Ascending aorta (tissue), 2 donors: ENCODE measurements at regions not wholly inside any gene's neighbourhood (a gene's known extent, or its start where the extent isn't known, plus 50 kb on each side); places are given as distances from the start of the nearest gene placed in this dataset.

Source experiments
- DNase-seq, 2 donors: peaks; one replicate each; pipeline ENCODE4 v3.0.0-alpha.2; 2019; ENCODE audit warnings: low spot score in 2 of 2
- H3K27ac ChIP-seq, 2 donors: fragments of 200-600 bp; sonication (generic); one replicate each; pipeline ENCODE4 v1.5.1; 2016 to 2017; ENCODE audit warnings: mild to moderate bottlenecking in 1 of 2
- H3K27me3 ChIP-seq: fragments of 200-600 bp; sonication (generic); one replicate; pipeline ENCODE4 v1.5.1; 2017
- H3K36me3 ChIP-seq, 2 donors: fragments of 200-600 bp; sonication (generic); one replicate each; pipeline ENCODE4 v1.5.1; 2016
- H3K4me1 ChIP-seq, 2 donors: fragments of 200-600 bp; sonication (generic); one replicate each; pipeline ENCODE4 v1.5.1; 2016 to 2017; ENCODE audit warnings: mild to moderate bottlenecking in 1 of 2
- H3K4me3 ChIP-seq, 2 donors: fragments of 200-600 bp; sonication (generic); one replicate each; pipeline ENCODE4 v1.5.1; 2016 to 2017; ENCODE audit warnings: mild to moderate bottlenecking in 1 of 2
- H3K9me3 ChIP-seq, 2 donors: fragments of 200-600 bp; sonication (generic); one replicate each; pipeline ENCODE4 v1.5.1; 2016
- CTCF ChIP-seq, 3 experiments: fragments of 200-600 bp in 2 of 3; fragments of 450-650 bp in 1 of 3; sonication (generic) in 2 of 3; IDR thresholded peaks; one replicate each; pipeline ENCODE4 v1.5.1; 2016 to 2019; ENCODE audit warnings: antibody characterized with exemption in 3 of 3, mild to moderate bottlenecking in 1 of 3, moderate library complexity in 1 of 3
- intact Hi-C: fragments of 100-400 bp; cut with DNase I; formaldehyde crosslinking; loops from one replicate; pipeline ENCODE4 v1.15.1; 2023

- H3K27ac ChIP-seq: no peak overlapping the region
- TF ChIP-seq CTCF (IDR thresholded peaks at IDR 0.05): no peak
- no peaks in the 10 kb centered on the region for H3K9me3 ChIP-seq
- H3K4me3 ChIP-seq: no peak overlapping the region
- no peaks in the 10 kb centered on the region for H3K27me3 ChIP-seq
- intact Hi-C loops: no loop called here
- no peak for DNase-seq
- H3K4me1 ChIP-seq: peaks cover 0 to 9% of the 10 kb centered on the region in 2 donors
- no peaks in the 10 kb centered on the region for H3K36me3 ChIP-seq
Observed at GRCh38 chr11:121763526-121763925, 310.8 kb upstream of the SORL1-AS1 start.

GRCh38 chr11:121762820-121763219 lies 310.1 kb upstream of the SORL1-AS1 start:
- no peaks in the 10 kb centered on the region for H3K9me3 ChIP-seq
- no peaks in the 10 kb centered on the region for H3K27me3 ChIP-seq
- H3K27ac ChIP-seq: no peak overlapping the region
- no peak for DNase-seq
- TF ChIP-seq CTCF (IDR thresholded peaks at IDR 0.05): no peak
- intact Hi-C loops: no loop called here
- H3K4me1 ChIP-seq: peaks cover 5 to 15% of the 10 kb centered on the region in 2 donors
- H3K36me3 ChIP-seq: no peaks in the 10 kb centered on the region
- H3K4me3 ChIP-seq: peak overlapping the region in 1 of 2 donors; percentile 38

GRCh38 chr11:121761186-121761585 lies 308.4 kb upstream of the SORL1-AS1 start:
- Histone ChIP-seq H3K4me1 (peaks cover 5 to 22% of the 10 kb centered on the region in 2 donors), H3K9me3 (no peaks in the 10 kb centered on the region), H3K27ac (no peak overlapping the region), H3K4me3 (no peak overlapping the region), H3K36me3 (no peaks in the 10 kb centered on the region), H3K27me3 (no peaks in the 10 kb centered on the region)
- TF ChIP-seq CTCF (IDR thresholded peaks at IDR 0.05): no peak
- no peak for DNase-seq
- intact Hi-C loops: no loop called here

- Histone ChIP-seq H3K36me3 (no peaks in the 10 kb centered on the region), H3K4me1 (peaks cover 5 to 15% of the 10 kb centered on the region in 2 donors), H3K4me3 (no peak overlapping the region), H3K27me3 (no peaks in the 10 kb centered on the region), H3K9me3 (no peaks in the 10 kb centered on the region), H3K27ac (peak overlapping the region; percentile 60 to 67)
- no peak for DNase-seq
- TF ChIP-seq CTCF (IDR thresholded peaks at IDR 0.05): peak in 1 of 3 experiments; percentile 5
- intact Hi-C loops: loop anchor here (5.0 kb wide), 1 partner anchor 345 kb away; no protein-coding TSS in a partner anchor
Observed at GRCh38 chr11:121757480-121758125, 304.8 kb upstream of the SORL1-AS1 start.

- intact Hi-C loops: loop anchor here (5.0 kb wide), 1 partner anchor 346 kb away; no protein-coding TSS in a partner anchor
- no peak for TF ChIP-seq CTCF (IDR thresholded peaks at IDR 0.05)
Observed at GRCh38 chr11:121755906-121756305, 303.1 kb upstream of the SORL1-AS1 start.

More at GRCh38 chr11:121755906-121756305, 303.1 kb upstream of the SORL1-AS1 start:
- H3K4me1 ChIP-seq: peaks cover 5 to 12% of the 10 kb centered on the region in 2 donors
- no peaks in the 10 kb centered on the region for H3K9me3 ChIP-seq
- H3K36me3 ChIP-seq: no peaks in the 10 kb centered on the region
- no peaks in the 10 kb centered on the region for H3K27me3 ChIP-seq
- no peak overlapping the region for H3K4me3 ChIP-seq
- no peak overlapping the region for H3K27ac ChIP-seq
- DNase-seq: no peak
